B cell (primary cell): ENCODE measurements at regions not wholly inside any gene's neighbourhood (a gene's known extent, or its start where the extent isn't known, plus 50 kb on each side); places are given as distances from the start of the nearest gene placed in this dataset.

ENCODE experiments used
- ATAC-seq: fragments of 200-7000 bp; cut with Tn5 transposase; one replicate; pipeline ENCODE4 v1.10.0; 2021; ENCODE audit warnings: low read depth, mild to moderate bottlenecking, moderate number of reproducible peaks, moderate library complexity
- CTCF ChIA-PET: fragments of 350-600 bp; sonication (Branson Sonifier 250); formaldehyde crosslinking; loops from one replicate; lab custom pipeline; 2021; ENCODE audit warnings: antibody characterized with exemption, inconsistent platforms; lab: Charles Lee
- POLR2A ChIA-PET: fragments of 350-600 bp; sonication (Branson Sonifier 250); formaldehyde crosslinking; loops from one replicate; lab custom pipeline; 2021; ENCODE audit warnings: antibody characterized with exemption; lab: Charles Lee
- DNase-seq: peaks from one replicate; pipeline ENCODE4 v3.0.0; 2013
- H2AFZ ChIP-seq: 2 replicates; pipeline ENCODE4 v1.6.1; 2012; ENCODE audit warnings: mild to moderate bottlenecking, low read depth, low read length; ENCODE audit not compliant: insufficient read depth, poor library complexity, severe bottlenecking
- H3K27ac ChIP-seq, 2 donors: 1 replicate in 1 of 2; 2 replicates in 1 of 2; pipeline ENCODE4 v1.5.1; 2012 to 2013; ENCODE audit warnings: low read length in 2 of 2, mild to moderate bottlenecking in 2 of 2, moderate library complexity in 1 of 2
- H3K27me3 ChIP-seq, 4 experiments: fragments of 200-600 bp in 1 of 4; sonication (generic) in 1 of 4; replicated peaks in 1 of 4; 1 replicate in 2 of 4; 2 replicates in 2 of 4; pipeline versions ENCODE4 v1.6.1 to v1.7.0; 2013 to 2016; ENCODE audit warnings: low read length in 3 of 4, mild to moderate bottlenecking in 2 of 4, mixed read lengths in 1 of 4, moderate library complexity in 1 of 4; ENCODE audit not compliant: insufficient read depth in 4 of 4, control insufficient read depth in 3 of 4; ENCODE audit errors: control extremely low read depth in 1 of 4
- H3K36me3 ChIP-seq, 2 experiments: replicated peaks in 1 of 2; 1 replicate in 1 of 2; 2 replicates in 1 of 2; pipeline versions ENCODE4 v1.6.1 to v1.7.1; 2013; ENCODE audit warnings: low read length in 1 of 2; ENCODE audit not compliant: insufficient read depth in 2 of 2, control insufficient read depth in 1 of 2; ENCODE audit errors: control extremely low read depth in 1 of 2, extremely low read depth in 1 of 2
- H3K4me1 ChIP-seq, 2 donors: fragments of 200-600 bp in 1 of 2; sonication (generic) in 1 of 2; 1 replicate in 1 of 2; 2 replicates in 1 of 2; pipeline versions ENCODE4 v1.5.1 to v1.6.1; 2013 to 2017; ENCODE audit warnings: low read length in 2 of 2; ENCODE audit not compliant: control insufficient read depth in 2 of 2, insufficient read depth in 2 of 2
- H3K4me2 ChIP-seq: replicated peaks from 2 replicates; pipeline ENCODE3; 2012; ENCODE audit warnings: mild to moderate bottlenecking, low read depth, low read length; ENCODE audit not compliant: poor library complexity, severe bottlenecking
- H3K4me3 ChIP-seq, 5 experiments: fragments of 200-600 bp in 1 of 5; sonication (generic) in 1 of 5; 1 replicate in 3 of 5; 2 replicates in 2 of 5; pipeline versions ENCODE4 v1.5.1 to v1.7.0; 2011 to 2016; ENCODE audit warnings: low read length in 4 of 5, mild to moderate bottlenecking in 4 of 5, low read depth in 2 of 5, control low read depth in 1 of 5, moderate library complexity in 1 of 5; ENCODE audit not compliant: insufficient read depth in 1 of 5; ENCODE audit errors: control extremely low read depth in 1 of 5, extremely low read depth in 1 of 5
- H3K79me2 ChIP-seq: fragments of 200-600 bp; sonication (generic); one replicate; pipeline ENCODE4 v1.6.0; 2016; ENCODE audit warnings: low read length; ENCODE audit not compliant: control insufficient read depth, insufficient read depth
- H3K9ac ChIP-seq: fragments of 200-600 bp; sonication (generic); 2 replicates; pipeline ENCODE4 v1.6.1; 2017; ENCODE audit warnings: mild to moderate bottlenecking, low read length, moderate library complexity
- H3K9me3 ChIP-seq, 3 donors: one replicate each; pipeline versions ENCODE4 v1.6.1 to v1.7.1; 2013; ENCODE audit warnings: low read length in 2 of 3; ENCODE audit not compliant: control insufficient read depth in 2 of 3, insufficient read depth in 1 of 3; ENCODE audit errors: control extremely low read depth in 1 of 3
- H4K20me1 ChIP-seq: 2 replicates; pipeline ENCODE4 v1.6.0; 2012; ENCODE audit warnings: mild to moderate bottlenecking, low read length; ENCODE audit not compliant: insufficient read depth, control insufficient read depth, poor library complexity, severe bottlenecking
- H3K27ac Mint-ChIP-seq: one replicate; pipeline ENCODE4 v1.8.0; 2021; ENCODE audit warnings: mixed read lengths
- H3K27me3 Mint-ChIP-seq: one replicate; pipeline ENCODE4 v1.8.0; 2021; ENCODE audit warnings: mixed read lengths
- H3K4me1 Mint-ChIP-seq: one replicate; pipeline ENCODE4 v1.8.0; 2021; ENCODE audit warnings: mixed read lengths
- H3K4me3 Mint-ChIP-seq: one replicate; pipeline ENCODE4 v1.8.0; 2021; ENCODE audit warnings: mixed read lengths
- H3K9me3 Mint-ChIP-seq: one replicate; pipeline ENCODE4 v1.8.0; 2022; ENCODE audit warnings: mixed read lengths; ENCODE audit not compliant: insufficient read depth
- CTCF ChIP-seq: fragments of 200-600 bp; IDR thresholded peaks from one replicate; pipeline ENCODE4 v1.8.0; 2022; ENCODE audit warnings: antibody characterized with exemption, mild to moderate bottlenecking
- EZH2 ChIP-seq: IDR thresholded peaks from 2 replicates; pipeline ENCODE4 v1.6.1; 2012; ENCODE audit warnings: borderline replicate concordance, low read depth, mild to moderate bottlenecking, moderate library complexity, low read length; ENCODE audit not compliant: insufficient read depth, poor library complexity, severe bottlenecking
- WGBS: methylation state at CpG from one replicate; pipeline ENCODE4 v1.1.5; 2013; ENCODE audit warnings: missing lambda C conversion rate; ENCODE audit not compliant: insufficient coverage; 5-methylcytosine and 5-hydroxymethylcytosine counted together
- intact Hi-C: fragments of 100-400 bp; cut with micrococcal nuclease; formaldehyde crosslinking; loops from one replicate; pipeline ENCODE4 v1.10.0; 2022

- Histone ChIP-seq H3K36me3 (no peaks in the 10 kb centered on the region), H3K27me3 (no peaks in the 10 kb centered on the region), H2AFZ (no peak overlapping the region), H3K4me1 (no peaks in the 10 kb centered on the region), H3K4me3 (no peak overlapping the region), H4K20me1 (no peaks in the 10 kb centered on the region), H3K27ac (no peak overlapping the region), H3K9me3 (no peaks in the 10 kb centered on the region), H3K9ac (no peak overlapping the region), H3K79me2 (no peaks in the 10 kb centered on the region), H3K4me2 (no peak overlapping the region)
- POLR2A ChIA-PET: no interaction called here
- no peak for TF ChIP-seq EZH2
- no peak for TF ChIP-seq CTCF
- ATAC-seq (no peak), DNase-seq (no peak)
- Mint-ChIP-seq H3K4me1 (no peaks in the 10 kb centered on the region), H3K27me3 (peaks cover 4% of the 10 kb centered on the region), H3K4me3 (no peak overlapping the region), H3K27ac (no peak overlapping the region), H3K9me3 (no peaks in the 10 kb centered on the region)
- no CpG with 5 or more reads among the region's 2 CpGs for WGBS
- intact Hi-C loops: no loop called here
- CTCF ChIA-PET: no interaction called here
Measured at GRCh38 chr7:49692516-49692915, 80.9 kb upstream of the VWC2 start.

- Histone ChIP-seq H3K27ac (no peak overlapping the region), H3K4me1 (no peaks in the 10 kb centered on the region), H3K9me3 (peaks cover 0 to 11% (median 0%) of the 10 kb centered on the region in 3 donors), H4K20me1 (no peaks in the 10 kb centered on the region), H3K4me3 (no peak overlapping the region), H2AFZ (no peak overlapping the region), H3K9ac (no peak overlapping the region), H3K4me2 (no peak overlapping the region), H3K36me3 (no peaks in the 10 kb centered on the region), H3K79me2 (no peaks in the 10 kb centered on the region), H3K27me3 (no peaks in the 10 kb centered on the region)
- TF ChIP-seq EZH2 (no peak), CTCF (no peak)
- Mint-ChIP-seq H3K9me3 (peaks cover 2% of the 10 kb centered on the region), H3K4me3 (no peak overlapping the region), H3K27ac (no peak overlapping the region), H3K4me1 (no peaks in the 10 kb centered on the region), H3K27me3 (peaks cover 4% of the 10 kb centered on the region)
- ATAC-seq (no peak), DNase-seq (no peak)
- POLR2A ChIA-PET: no interaction called here
- intact Hi-C loops: no loop called here
- WGBS: 80% methylated on average over 1 of the region's 5 CpGs
- CTCF ChIA-PET: no interaction called here
Measured at GRCh38 chr7:49695971-49696370, 77.5 kb upstream of the VWC2 start.
